GM21515 (cell line): ENCODE measurements at regions not wholly inside any gene's neighbourhood (a gene's known extent, or its start where the extent isn't known, plus 50 kb on each side); places are given as distances from the start of the nearest gene placed in this dataset.
"Not testable (repeated sequence)": the region's sequence is repeated elsewhere in the genome, so short reads cannot be mapped to it uniquely, and the experiment has no call there.

Experiments used
- ATAC-seq: cut with Tn5 transposase; IDR thresholded peaks from one replicate; pipeline ENCODE4 v1.9.1; 2021; ENCODE audit not compliant: unreplicated experiment

- no peak for ATAC-seq
Observed at GRCh38 chr1:78240755-78241154, 195.0 kb downstream of the GIPC2 start.

GRCh38 chr1:78247079-78247478, 201.3 kb downstream of the GIPC2 start:
- no peak for ATAC-seq

- no peak for ATAC-seq
Observed at GRCh38 chr1:78250201-78250600, 204.4 kb downstream of the GIPC2 start.

- ATAC-seq = no peak
Observed at GRCh38 chr1:78254517-78254916, 208.8 kb downstream of the GIPC2 start.

- ATAC-seq = no peak
Observed at GRCh38 chr1:78255383-78255782, 209.6 kb downstream of the GIPC2 start.

GRCh38 chr1:78255846-78256245, 210.1 kb downstream of the GIPC2 start:
- ATAC-seq = no peak

- no peak for ATAC-seq
Observed at GRCh38 chr1:78263459-78263858, 217.7 kb downstream of the GIPC2 start.

- no peak for ATAC-seq
Observed at GRCh38 chr1:78263946-78264345, 218.2 kb downstream of the GIPC2 start.

GRCh38 chr1:78267513-78268218, 221.9 kb downstream of the GIPC2 start:
- ATAC-seq = no peak

GRCh38 chr1:78269591-78269990, 221.2 kb upstream of the PTGFR start:
- ATAC-seq = no peak

- not testable (repeated sequence) for ATAC-seq
Observed at GRCh38 chr1:78271423-78271822, 219.4 kb upstream of the PTGFR start.

GRCh38 chr1:78274814-78275213, 216.0 kb upstream of the PTGFR start:
- no peak for ATAC-seq

- ATAC-seq = no peak
Observed at GRCh38 chr1:78275456-78275855, 215.3 kb upstream of the PTGFR start.

- ATAC-seq = no peak
Observed at GRCh38 chr1:78275906-78276685, 214.7 kb upstream of the PTGFR start.

- no peak for ATAC-seq
Observed at GRCh38 chr1:78277253-78277652, 213.5 kb upstream of the PTGFR start.

GRCh38 chr1:78279051-78279450, 211.7 kb upstream of the PTGFR start:
- ATAC-seq = no peak

GRCh38 chr1:78280626-78281025, 210.1 kb upstream of the PTGFR start:
- no peak for ATAC-seq

- ATAC-seq = no peak
Observed at GRCh38 chr1:78281580-78281979, 209.2 kb upstream of the PTGFR start.

- no peak for ATAC-seq
Observed at GRCh38 chr1:78283691-78284090, 207.1 kb upstream of the PTGFR start.

- no peak for ATAC-seq
Observed at GRCh38 chr1:78284354-78284753, 206.4 kb upstream of the PTGFR start.

- no peak for ATAC-seq
Observed at GRCh38 chr1:78286686-78287085, 204.1 kb upstream of the PTGFR start.

GRCh38 chr1:78289603-78290002, 201.2 kb upstream of the PTGFR start:
- no peak for ATAC-seq
